NCI-H82 treated with DMSO at 0.1 percent for 48 hours (cell line): ENCODE measurements at regions not wholly inside any gene's neighbourhood (a gene's known extent, or its start where the extent isn't known, plus 50 kb on each side); places are given as distances from the start of the nearest gene placed in this dataset.

Source experiments
- DNase-seq: peaks from one replicate; lab custom pipeline; 2025; ENCODE audit not compliant: unreplicated experiment; lab: John Stamatoyannopoulos, UW

DNA sequence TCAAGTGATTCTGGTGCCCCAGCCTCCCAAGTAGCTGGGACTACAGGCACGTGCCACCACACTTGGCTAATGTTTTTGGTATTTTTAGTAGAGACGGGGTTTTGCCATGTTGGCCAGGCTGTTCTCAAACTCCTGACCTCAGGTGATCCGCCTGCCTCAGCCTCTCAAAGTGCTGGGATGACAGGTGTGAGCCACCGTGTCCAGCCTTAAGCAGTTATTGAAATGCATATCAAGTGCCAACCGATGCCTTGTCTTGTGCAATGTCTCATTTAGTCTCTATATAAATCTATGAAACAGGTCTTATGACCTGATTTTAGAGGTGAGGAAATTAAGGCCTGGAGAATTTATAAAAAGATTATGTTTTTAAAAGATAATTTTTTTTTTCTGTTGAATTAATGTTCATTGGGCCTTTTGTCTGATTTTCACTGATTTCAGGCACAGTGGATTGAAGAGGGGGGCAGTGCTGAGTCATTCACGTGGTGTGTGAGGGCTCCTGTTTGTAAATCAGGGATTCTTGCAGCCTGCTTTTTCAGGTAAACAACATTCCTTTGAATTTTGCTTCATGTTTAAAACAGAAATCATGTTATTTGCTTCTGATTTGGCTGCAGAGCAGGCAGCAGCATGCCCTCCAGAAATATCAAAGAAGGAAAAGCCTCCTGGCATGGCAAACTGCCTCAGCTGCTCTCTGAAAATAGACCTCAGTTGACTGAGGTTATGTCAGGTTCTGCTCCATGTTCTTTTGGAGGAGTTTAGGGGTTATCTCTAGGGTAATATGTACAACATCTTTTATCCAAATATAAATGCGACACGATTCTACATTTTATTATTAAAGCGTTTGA is 407.0 kb upstream of the RGMA start:
- no peak for DNase-seq

GRCh38 chr15:93493172-93493571 is 404.2 kb upstream of the RGMA start:
- no peak for DNase-seq

DNA sequence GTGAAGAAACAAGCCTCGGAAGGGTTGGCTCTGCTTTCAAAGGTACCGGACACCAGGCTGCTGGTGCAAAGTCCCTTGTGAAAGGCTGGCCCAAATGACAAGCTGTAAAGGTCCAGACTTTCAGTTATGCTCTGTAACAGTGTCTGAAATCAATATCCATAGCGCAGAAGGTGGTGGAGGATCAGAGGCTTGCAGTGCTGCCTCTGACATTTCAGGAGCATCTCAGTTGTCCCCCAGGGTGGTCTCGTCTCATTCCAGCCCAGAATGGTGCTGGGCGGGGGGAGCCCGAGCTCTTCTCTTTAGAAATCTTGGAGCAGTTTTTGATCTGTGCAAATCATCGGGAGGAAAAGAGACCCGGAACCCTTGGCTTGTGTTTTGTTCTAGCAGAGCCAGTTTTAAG is 402.3 kb upstream of the RGMA start:
- DNase-seq = no peak

GRCh38 chr15:93488296-93488713 is 399.3 kb upstream of the RGMA start:
- no peak for DNase-seq

DNA sequence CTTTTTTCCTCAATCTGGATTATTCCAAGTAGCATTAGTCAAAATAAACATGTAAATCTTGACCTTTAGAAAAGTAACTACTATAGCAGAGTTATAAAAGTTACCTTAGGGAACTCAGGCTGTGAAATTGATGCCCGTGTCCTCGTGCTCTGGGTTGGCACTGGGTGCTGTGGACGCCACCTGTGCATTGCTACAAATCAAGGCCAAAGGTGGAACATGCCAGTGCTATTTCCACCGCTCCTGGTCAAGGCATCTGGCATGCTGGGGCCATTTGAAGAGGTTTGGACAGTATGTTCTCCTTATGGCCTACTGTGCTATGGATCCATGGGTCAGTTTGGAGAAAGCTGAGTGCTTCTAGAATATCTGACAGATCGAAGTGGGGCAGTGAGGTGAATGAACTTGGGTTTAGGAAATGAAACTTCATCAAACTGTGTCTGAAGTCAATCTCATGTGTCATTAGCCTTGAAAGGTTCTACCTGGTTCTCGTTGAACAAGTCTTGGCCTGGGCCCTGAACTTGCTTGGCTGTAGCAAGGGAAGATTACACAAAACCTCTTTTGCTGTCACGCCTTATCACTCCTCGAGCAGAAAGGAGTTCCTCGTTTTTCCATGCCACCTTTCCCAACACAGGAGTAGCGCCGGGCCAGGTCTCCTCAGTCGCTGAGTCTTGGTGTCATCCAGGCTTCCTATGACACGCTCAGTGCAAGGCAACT is 397.6 kb upstream of the RGMA start:
- no peak for DNase-seq

GRCh38 chr15:93485438-93486327 is 396.7 kb upstream of the RGMA start:
- no peak for DNase-seq

GRCh38 chr15:93483923-93484322 is 394.9 kb upstream of the RGMA start:
- no peak for DNase-seq

DNA sequence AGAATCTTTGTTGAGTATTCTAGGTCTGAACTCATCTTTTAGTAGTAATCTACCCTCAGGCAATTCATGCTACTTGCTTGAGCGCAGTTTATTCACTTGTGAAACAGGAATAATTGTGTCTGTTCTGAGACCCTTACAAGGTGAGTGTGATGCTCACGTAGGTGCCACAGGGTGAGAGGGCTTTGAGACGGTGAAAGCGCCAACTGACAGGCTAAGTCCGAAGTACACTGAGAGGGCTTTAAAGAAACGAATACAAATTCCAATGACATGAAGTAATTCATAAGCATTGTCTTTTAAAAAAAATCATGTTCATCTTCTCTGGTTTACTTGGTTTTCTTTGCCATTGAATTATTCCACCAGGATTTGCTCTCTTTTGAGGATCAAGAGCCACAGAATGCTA is 393.7 kb upstream of the RGMA start:
- no peak for DNase-seq

DNA sequence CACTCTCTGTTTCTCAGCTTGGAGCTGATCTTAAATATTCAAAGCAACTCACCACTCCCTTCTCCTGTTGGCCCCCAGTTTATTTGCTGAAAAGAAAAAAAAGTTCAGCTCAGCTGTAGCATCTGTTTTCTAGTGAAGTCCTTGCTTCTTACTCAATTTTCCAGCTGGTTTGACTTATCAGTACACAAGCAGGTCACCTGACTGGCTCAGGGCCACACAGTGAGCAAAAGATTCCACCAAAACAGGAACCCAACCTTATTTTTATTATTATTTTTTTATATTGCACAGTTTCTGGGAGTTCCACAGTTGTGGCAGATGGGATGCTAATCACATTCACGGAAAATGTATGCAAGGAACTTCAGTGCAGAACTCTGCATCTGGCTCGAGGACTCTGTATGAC is 390.7 kb upstream of the RGMA start:
- DNase-seq = no peak

GRCh38 chr15:93478947-93479346 is 389.9 kb upstream of the RGMA start:
- no peak for DNase-seq

DNA sequence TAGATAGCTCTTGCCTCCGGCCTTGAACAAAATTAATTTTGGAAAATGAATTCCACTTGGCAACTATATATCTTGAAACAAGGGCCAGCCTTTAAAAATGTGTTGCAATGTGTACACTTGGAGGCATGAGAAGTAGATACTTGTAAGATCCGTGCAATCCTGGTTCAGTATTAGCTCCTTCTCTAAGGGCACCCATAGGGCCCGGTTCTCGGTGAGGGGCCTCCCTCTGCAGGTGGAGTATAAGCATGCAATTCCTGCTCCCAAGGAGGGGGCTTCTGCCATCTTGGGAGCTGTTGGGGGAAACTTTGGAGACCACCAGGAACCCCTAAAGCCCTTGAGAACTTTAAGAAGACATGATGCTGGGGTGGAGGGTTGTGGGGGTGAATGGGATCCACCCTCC is 388.7 kb upstream of the RGMA start:
- DNase-seq = no peak

DNA sequence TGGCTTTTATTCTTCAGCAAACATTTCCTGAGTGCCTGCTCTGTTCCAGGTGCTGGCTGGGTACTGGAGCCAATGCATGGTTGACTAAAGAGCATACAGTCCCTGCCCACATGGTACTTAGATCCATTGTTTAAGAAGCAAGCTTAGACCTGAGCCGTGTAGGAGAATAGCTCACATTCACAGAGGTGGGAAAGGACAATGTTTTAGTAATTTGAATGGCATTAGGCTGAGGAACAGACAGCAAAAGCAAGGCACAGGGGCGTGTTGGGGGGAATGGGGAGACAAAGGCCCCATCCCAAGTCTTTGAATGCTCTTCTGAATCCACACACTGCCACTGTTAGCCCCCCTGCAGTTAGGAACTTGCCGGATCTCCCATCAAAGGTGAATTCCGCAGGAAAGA is 388.2 kb upstream of the RGMA start:
- no peak for DNase-seq

DNA sequence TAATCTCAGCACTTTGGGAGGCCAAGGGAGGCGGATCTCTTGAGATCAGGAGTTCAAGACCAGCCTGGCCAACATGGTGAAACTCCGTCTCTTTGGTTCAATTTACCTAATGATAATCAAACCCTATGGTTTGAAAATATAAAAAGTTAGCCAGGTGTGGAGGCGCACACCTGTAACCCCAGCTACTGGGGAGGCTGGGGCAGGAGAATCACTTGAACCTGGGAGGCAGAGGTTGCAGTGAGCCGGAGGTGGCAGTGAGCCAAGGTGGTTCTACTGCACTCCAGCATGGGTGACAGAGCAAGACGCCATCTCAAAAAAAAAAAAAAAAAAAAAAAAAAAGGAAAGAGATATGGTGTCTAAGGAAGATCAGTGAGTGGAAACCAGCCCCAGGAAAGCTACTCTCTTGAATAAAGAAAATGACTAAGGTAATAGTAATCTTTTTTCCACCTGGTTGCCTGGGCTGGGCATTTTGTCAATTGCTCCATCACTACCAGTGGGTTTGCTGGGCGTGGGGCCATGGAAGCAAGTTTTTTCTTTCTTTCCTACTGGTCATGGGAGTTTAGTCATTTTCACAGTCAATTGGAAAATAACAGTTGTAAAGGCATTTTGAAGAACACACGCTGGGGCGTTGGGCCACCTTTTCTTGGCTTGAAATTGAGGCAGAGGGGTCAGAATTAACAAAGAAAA is 387.6 kb upstream of the RGMA start:
- no peak for DNase-seq

DNA sequence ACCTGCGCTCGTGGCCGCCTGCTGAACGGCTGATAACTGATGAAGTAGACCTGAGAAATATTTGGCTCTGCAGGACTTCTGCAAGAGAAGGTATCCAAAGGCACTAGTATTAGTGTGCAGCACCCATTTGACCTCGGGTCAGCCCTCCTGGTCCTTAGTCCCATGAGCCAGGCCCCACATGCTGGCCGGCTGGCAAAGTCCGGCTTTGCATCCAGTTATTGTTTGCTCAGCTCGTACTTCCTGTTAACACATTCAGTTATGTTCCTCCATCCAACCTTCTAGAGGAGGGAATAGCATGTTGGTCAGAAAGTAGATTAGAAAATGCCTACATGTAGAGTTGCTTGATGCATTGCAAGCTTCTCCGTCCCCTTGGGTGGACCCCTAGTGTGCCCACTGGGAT is 385.7 kb upstream of the RGMA start:
- DNase-seq = no peak

- DNase-seq = no peak
Observed at GRCh38 chr15:93469994-93470393, 381.0 kb upstream of the RGMA start.

GRCh38 chr15:93467337-93467736 is 378.3 kb upstream of the RGMA start:
- DNase-seq = peak; percentile 88

- DNase-seq = no peak
Observed at GRCh38 chr15:93466380-93466779, 377.4 kb upstream of the RGMA start.

DNA sequence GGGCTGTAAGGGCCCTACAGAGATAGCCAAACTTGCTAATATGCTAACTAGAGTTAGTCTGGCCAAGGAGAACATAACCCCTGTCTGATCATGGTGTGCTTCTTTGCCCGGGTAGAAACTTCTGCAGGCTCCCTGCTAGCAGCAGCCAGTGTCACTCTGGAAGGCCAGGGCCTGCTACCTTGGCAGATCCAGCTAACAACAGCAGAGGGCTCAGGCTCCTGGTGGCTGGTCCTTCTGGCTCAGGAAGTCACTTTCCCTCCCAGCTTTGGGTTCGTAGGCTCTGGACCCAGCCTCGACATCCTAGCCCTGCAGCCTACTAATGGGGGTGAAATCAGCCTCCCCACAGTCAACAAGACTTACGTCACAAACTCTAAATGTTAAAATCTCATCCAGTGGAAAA is 373.7 kb upstream of the RGMA start:
- no peak for DNase-seq

DNA sequence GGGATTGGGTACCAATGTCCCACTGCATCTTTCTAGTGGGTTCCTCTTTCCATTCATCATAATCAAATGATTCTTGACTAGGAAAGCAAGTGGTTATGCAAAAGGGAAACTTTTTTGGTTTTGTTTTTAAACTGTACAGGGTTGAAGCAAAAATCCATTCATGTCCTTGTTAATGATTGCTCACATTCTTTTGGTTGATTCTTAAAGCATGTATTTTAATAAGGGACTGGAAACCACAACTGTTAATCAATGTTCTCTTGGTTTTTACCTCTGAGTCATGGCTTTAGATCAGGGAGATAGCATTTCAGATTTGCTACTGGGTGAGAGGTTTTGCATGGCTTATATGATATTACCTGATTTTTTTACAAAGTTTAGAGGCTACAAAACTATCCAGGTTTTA is 371.7 kb upstream of the RGMA start:
- no peak for DNase-seq

DNA sequence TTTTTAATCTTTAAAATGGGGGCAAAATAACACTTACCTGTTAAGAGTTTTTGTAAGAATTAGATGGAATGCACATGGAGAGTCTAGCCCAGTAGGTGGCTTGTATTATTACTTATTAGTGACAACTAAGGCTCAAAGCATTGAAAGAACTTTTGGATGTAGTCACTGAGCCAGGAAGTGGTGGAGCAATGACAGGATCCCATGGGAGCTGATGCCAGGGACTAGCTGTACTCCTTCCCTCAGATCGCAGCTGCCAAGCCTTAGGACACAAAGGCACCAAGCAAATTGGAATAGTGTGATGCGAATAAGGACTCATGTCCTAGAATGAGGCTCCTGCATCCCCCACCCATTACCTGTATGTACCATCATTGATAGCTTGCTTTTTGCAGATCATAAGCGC is 370.4 kb upstream of the RGMA start:
- DNase-seq = no peak

DNA sequence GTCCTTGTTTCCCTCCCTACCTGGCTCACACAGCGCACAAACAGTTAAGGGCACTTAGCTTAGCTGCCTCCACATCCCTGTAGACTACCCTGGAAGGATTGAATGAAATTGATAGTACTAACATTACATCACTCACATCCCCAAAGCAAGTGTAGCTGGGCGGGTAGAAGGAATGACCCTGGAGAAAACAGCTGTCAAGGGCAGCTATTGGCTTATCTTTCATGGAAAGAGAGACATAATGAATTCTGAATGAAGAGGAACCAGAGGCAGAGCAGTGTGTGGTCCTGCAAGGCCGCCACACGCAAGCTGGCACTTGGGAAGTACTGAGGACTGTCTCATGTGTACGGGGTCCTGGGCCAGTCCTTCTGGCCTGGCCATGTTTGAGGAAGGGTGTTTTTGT is 369.6 kb upstream of the RGMA start:
- no peak for DNase-seq
